ENCODE measurements at regions not wholly inside any gene's neighbourhood (a gene's known extent, or its start where the extent isn't known, plus 50 kb on each side); places are given as distances from the start of the nearest gene placed in this dataset.

- Mint-ChIP-seq H3K27ac (no peak overlapping the region), H3K4me1 (ENCODE audit: low read depth) (peaks cover 3% of the 10 kb centered on the region), H3K27me3 (ENCODE audit: low read depth) (peaks cover 5% of the 10 kb centered on the region), H3K36me3 (ENCODE audit: low read depth) (no peaks in the 10 kb centered on the region), H3K9me3 (peaks cover 39% of the 10 kb centered on the region), H3K4me3 (no peak overlapping the region)
- no peak for DNase-seq (ENCODE audit: low spot score)
Measured at GRCh38 chr2:168375195-168375798, 80.8 kb upstream of the CERS6 start.

- H3K36me3 Mint-ChIP-seq (ENCODE audit: low read depth): no peaks in the 10 kb centered on the region
- peaks cover 9% of the 10 kb centered on the region for H3K27me3 Mint-ChIP-seq (ENCODE audit: low read depth)
- no peak overlapping the region for H3K4me3 Mint-ChIP-seq
- no peak for DNase-seq (ENCODE audit: low spot score)
- H3K4me1 Mint-ChIP-seq (ENCODE audit: low read depth): no peaks in the 10 kb centered on the region
- peaks cover 20% of the 10 kb centered on the region for H3K9me3 Mint-ChIP-seq
- H3K27ac Mint-ChIP-seq: no peak overlapping the region
Measured at GRCh38 chr2:168378960-168379669, 77.0 kb upstream of the CERS6 start.

GRCh38 chr2:168380500-168380899, 75.6 kb upstream of the CERS6 start:
- H3K27me3 Mint-ChIP-seq (ENCODE audit: low read depth): peaks cover 9% of the 10 kb centered on the region
- no peak for DNase-seq (ENCODE audit: low spot score)

GRCh38 chr2:168392024-168392423, 64.0 kb upstream of the CERS6 start:
- no peaks in the 10 kb centered on the region for H3K36me3 Mint-ChIP-seq (ENCODE audit: low read depth)
- H3K27me3 Mint-ChIP-seq (ENCODE audit: low read depth): peaks cover 14% of the 10 kb centered on the region
- no peaks in the 10 kb centered on the region for H3K4me1 Mint-ChIP-seq (ENCODE audit: low read depth)
- H3K9me3 Mint-ChIP-seq: no peaks in the 10 kb centered on the region
- no peak overlapping the region for H3K4me3 Mint-ChIP-seq
- no peak for DNase-seq (ENCODE audit: low spot score)
- H3K27ac Mint-ChIP-seq: no peak overlapping the region

More at GRCh38 chr2:168380500-168380899, 75.6 kb upstream of the CERS6 start:
- Mint-ChIP-seq H3K27ac (no peak overlapping the region), H3K9me3 (peaks cover 17% of the 10 kb centered on the region), H3K4me1 (ENCODE audit: low read depth) (no peaks in the 10 kb centered on the region), H3K4me3 (no peak overlapping the region), H3K36me3 (ENCODE audit: low read depth) (no peaks in the 10 kb centered on the region)

- Mint-ChIP-seq H3K36me3 (ENCODE audit: low read depth) (no peaks in the 10 kb centered on the region), H3K27me3 (ENCODE audit: low read depth) (peaks cover 14% of the 10 kb centered on the region), H3K4me3 (no peak overlapping the region), H3K9me3 (no peaks in the 10 kb centered on the region), H3K4me1 (ENCODE audit: low read depth) (no peaks in the 10 kb centered on the region), H3K27ac (no peak overlapping the region)
- no peak for DNase-seq (ENCODE audit: low spot score)
Measured at GRCh38 chr2:168392797-168393196, 63.3 kb upstream of the CERS6 start.

DNA sequence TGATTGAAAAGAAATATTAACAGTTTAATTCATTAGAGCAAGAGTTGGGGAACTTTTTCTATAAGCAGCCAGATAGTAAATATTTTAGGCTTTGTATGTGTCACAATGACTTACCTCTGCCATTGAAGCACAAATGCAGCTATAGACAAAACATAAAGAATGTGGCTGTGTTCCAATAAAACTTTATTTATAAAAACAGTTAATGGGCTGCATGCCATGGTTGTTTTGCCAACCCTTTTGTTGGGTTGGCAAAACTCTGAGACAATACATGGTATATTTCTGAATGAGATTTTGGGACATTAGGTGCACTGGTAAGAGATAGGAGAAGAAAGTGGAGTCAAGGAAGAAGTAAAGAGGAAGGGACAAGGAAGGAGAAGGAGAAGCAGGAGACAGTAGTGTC, 61.8 kb upstream of the CERS6 start:
- no peak overlapping the region for H3K4me3 Mint-ChIP-seq
- no peaks in the 10 kb centered on the region for H3K4me1 Mint-ChIP-seq (ENCODE audit: low read depth)
- peaks cover 14% of the 10 kb centered on the region for H3K27me3 Mint-ChIP-seq (ENCODE audit: low read depth)
- no peaks in the 10 kb centered on the region for H3K36me3 Mint-ChIP-seq (ENCODE audit: low read depth)
- no peak for DNase-seq (ENCODE audit: low spot score)
- no peak overlapping the region for H3K27ac Mint-ChIP-seq
- no peaks in the 10 kb centered on the region for H3K9me3 Mint-ChIP-seq

DNA sequence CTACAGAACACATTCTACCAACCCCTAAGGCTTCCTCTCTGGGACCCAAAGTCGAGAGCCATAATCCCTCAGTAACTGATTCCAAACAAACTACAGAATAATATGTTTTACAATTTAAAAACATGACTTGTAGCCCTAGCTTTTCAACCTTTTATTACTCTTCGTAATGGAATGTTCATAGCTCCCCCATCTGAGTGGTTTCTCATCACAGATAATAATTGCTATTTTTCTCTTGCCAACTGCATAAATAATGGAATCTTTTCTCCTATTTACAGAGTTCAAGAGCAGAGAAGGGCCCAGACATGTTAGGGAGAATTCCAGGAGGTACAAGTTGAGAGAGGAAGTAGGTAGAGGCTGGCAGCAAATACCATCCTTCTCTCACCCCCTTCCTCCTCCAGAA, 59.9 kb upstream of the CERS6 start:
- no peaks in the 10 kb centered on the region for H3K36me3 Mint-ChIP-seq (ENCODE audit: low read depth)
- no peaks in the 10 kb centered on the region for H3K9me3 Mint-ChIP-seq

DNA sequence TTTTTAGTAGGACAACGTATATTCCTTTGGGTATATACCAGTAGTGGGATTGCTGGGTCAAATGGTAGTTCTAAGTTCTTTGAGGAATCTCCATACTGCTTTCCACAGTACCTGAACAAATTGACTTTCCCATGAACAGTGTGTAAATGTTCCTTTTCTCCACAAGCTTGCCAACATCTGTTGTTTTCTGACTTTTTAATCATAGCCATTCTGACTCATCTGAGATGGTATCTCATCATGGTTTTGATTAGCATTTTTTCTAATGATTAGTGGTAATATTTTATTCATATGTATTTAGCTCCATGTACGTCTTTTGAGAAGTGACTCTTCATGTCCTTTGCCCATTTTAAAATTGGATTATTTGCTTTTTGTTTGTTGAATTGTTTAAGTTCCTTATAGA, 58.4 kb upstream of the CERS6 start:
- Mint-ChIP-seq H3K4me1 (ENCODE audit: low read depth) (no peaks in the 10 kb centered on the region), H3K9me3 (no peaks in the 10 kb centered on the region), H3K36me3 (ENCODE audit: low read depth) (no peaks in the 10 kb centered on the region), H3K27ac (no peak overlapping the region), H3K4me3 (no peak overlapping the region), H3K27me3 (ENCODE audit: low read depth) (peaks cover 14% of the 10 kb centered on the region)
- DNase-seq (ENCODE audit: low spot score): no peak

More for the DNA sequence above, 59.9 kb upstream of the CERS6 start:
- no peak overlapping the region for H3K27ac Mint-ChIP-seq
- DNase-seq (ENCODE audit: low spot score): no peak
- no peaks in the 10 kb centered on the region for H3K4me1 Mint-ChIP-seq (ENCODE audit: low read depth)
- no peak overlapping the region for H3K4me3 Mint-ChIP-seq
- H3K27me3 Mint-ChIP-seq (ENCODE audit: low read depth): peaks cover 9% of the 10 kb centered on the region

DNA sequence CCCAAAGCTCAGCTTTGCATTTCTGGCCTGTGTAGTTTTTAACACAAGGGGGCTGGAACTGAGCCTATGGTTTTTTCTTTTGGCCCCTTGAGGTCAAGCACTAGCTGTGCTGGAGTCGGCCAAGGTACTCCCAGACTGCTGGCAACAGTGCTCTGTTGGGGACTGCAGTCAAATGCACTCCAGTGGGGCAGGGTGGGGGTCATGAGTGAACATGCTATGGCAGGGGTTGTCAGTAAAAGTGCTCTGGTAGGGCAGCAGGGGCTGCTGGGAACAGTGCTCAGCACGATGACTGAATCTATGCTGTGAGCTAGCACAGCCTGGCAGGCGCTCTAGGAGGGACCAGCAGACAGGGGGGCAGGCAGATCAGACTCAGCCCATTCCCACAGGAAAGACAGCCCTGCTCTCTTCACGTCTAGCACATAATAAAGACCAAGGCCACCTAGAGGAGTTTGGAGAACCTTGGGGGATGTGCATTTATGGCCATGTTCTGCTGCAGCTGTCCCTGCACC, 55.0 kb upstream of the CERS6 start:
- H3K4me1 Mint-ChIP-seq (ENCODE audit: low read depth): peaks cover 5% of the 10 kb centered on the region
- H3K4me3 Mint-ChIP-seq: no peak overlapping the region
- peaks cover 19% of the 10 kb centered on the region for H3K27me3 Mint-ChIP-seq (ENCODE audit: low read depth)
- peaks cover 5% of the 10 kb centered on the region for H3K9me3 Mint-ChIP-seq
- no peak overlapping the region for H3K27ac Mint-ChIP-seq
- no peaks in the 10 kb centered on the region for H3K36me3 Mint-ChIP-seq (ENCODE audit: low read depth)
- DNase-seq (ENCODE audit: low spot score): no peak

- peaks cover 5% of the 10 kb centered on the region for H3K4me1 Mint-ChIP-seq (ENCODE audit: low read depth)
- no peak overlapping the region for H3K4me3 Mint-ChIP-seq
- no peak for DNase-seq (ENCODE audit: low spot score)
- no peaks in the 10 kb centered on the region for H3K36me3 Mint-ChIP-seq (ENCODE audit: low read depth)
- no peak overlapping the region for H3K27ac Mint-ChIP-seq
- H3K9me3 Mint-ChIP-seq: peaks cover 5% of the 10 kb centered on the region
- peaks cover 19% of the 10 kb centered on the region for H3K27me3 Mint-ChIP-seq (ENCODE audit: low read depth)
Measured at GRCh38 chr2:168401771-168402170, 54.3 kb upstream of the CERS6 start.

DNA sequence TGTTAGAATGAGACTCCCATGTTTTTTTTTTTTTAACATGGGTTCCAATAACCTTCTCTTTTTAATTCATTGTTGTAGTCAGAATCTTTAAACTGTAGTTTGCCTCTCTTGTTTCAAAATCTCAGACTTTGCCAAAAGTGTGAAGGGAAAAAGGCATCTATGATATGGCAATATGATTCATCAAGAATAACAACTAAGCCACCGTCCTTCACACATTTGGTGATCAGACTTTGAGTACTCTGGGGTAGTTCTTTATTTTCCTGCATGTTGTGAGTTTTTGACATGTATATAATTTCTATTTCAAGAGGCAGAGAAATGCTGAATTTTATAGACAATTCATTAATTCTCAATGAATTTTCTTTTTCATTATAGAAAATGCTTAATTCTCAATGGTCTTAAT, 53.5 kb upstream of the CERS6 start:
- no peak for DNase-seq (ENCODE audit: low spot score)
- no peaks in the 10 kb centered on the region for H3K36me3 Mint-ChIP-seq (ENCODE audit: low read depth)
- H3K4me3 Mint-ChIP-seq: no peak overlapping the region
- peaks cover 9% of the 10 kb centered on the region for H3K9me3 Mint-ChIP-seq
- H3K27me3 Mint-ChIP-seq (ENCODE audit: low read depth): peaks cover 19% of the 10 kb centered on the region
- H3K4me1 Mint-ChIP-seq (ENCODE audit: low read depth): peaks cover 5% of the 10 kb centered on the region
- H3K27ac Mint-ChIP-seq: no peak overlapping the region

DNA sequence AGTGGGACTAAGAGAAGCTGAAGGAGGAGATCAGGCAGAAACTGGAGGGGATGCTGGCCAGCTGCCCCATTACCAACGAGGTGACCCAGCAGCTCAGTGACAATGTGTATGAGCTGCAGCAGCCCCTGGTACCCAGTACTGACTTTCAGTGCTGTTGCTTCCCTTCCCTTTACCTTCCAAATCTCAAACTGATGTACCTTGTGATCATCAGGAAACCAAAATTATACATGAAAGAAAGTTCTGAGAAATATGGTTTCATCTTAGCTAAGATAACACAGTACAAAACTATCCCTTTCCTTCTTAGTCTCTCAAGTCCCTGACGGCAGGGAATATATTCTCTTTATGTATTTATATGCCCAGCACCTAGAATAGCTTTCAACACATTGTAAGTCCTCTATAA, 52.3 kb upstream of the CERS6 start:
- H3K27ac Mint-ChIP-seq: no peak overlapping the region
- H3K4me3 Mint-ChIP-seq: no peak overlapping the region
- H3K4me1 Mint-ChIP-seq (ENCODE audit: low read depth): peaks cover 5% of the 10 kb centered on the region
- no peaks in the 10 kb centered on the region for H3K36me3 Mint-ChIP-seq (ENCODE audit: low read depth)
- H3K9me3 Mint-ChIP-seq: peaks cover 21% of the 10 kb centered on the region
- DNase-seq (ENCODE audit: low spot score): no peak
- peaks cover 19% of the 10 kb centered on the region for H3K27me3 Mint-ChIP-seq (ENCODE audit: low read depth)

GRCh38 chr2:168404764-168405163, 51.3 kb upstream of the CERS6 start:
- H3K4me3 Mint-ChIP-seq: no peak overlapping the region
- H3K27me3 Mint-ChIP-seq (ENCODE audit: low read depth): peaks cover 16% of the 10 kb centered on the region
- H3K9me3 Mint-ChIP-seq: peaks cover 32% of the 10 kb centered on the region
- H3K27ac Mint-ChIP-seq: no peak overlapping the region
- H3K36me3 Mint-ChIP-seq (ENCODE audit: low read depth): no peaks in the 10 kb centered on the region
- peaks cover 5% of the 10 kb centered on the region for H3K4me1 Mint-ChIP-seq (ENCODE audit: low read depth)
- DNase-seq (ENCODE audit: low spot score): no peak
